Forelimb muscle (tissue), 1 donor: ENCODE measurements at regions not wholly inside any gene's neighbourhood (a gene's known extent, or its start where the extent isn't known, plus 50 kb on each side); places are given as distances from the start of the nearest gene placed in this dataset.
"Not testable (repeated sequence)": the region's sequence is repeated elsewhere in the genome, so short reads cannot be mapped to it uniquely, and the experiment has no call there.

Experiments used
- DNase-seq: peaks from one replicate; pipeline ENCODE4 v3.0.0-alpha.2; 2013; ENCODE audit warnings: low read depth

GRCh38 chr9:30103647-30104394 is 2280.6 kb upstream of the ACO1 start:
- DNase-seq, result no peak

GRCh38 chr9:30107134-30107533 is 2277.3 kb upstream of the ACO1 start:
- not testable (repeated sequence) for DNase-seq

GRCh38 chr9:30116673-30117217 is 2267.7 kb upstream of the ACO1 start:
- no peak for DNase-seq

- DNase-seq, result no peak
Observed at GRCh38 chr9:30120666-30121065, 2263.8 kb upstream of the ACO1 start.

- no peak for DNase-seq
Observed at GRCh38 chr9:30121611-30122010, 2262.8 kb upstream of the ACO1 start.

GRCh38 chr9:30125881-30126280 is 2258.6 kb upstream of the ACO1 start:
- no peak for DNase-seq

- DNase-seq, result no peak
Observed at GRCh38 chr9:30127371-30127770, 2257.1 kb upstream of the ACO1 start.

GRCh38 chr9:30140407-30140806 is 2244.0 kb upstream of the ACO1 start:
- DNase-seq, result no peak

GRCh38 chr9:30160570-30160969 is 2223.9 kb upstream of the ACO1 start:
- DNase-seq, result no peak

- no peak for DNase-seq
Observed at GRCh38 chr9:30172206-30172605, 2212.2 kb upstream of the ACO1 start.

- DNase-seq, result no peak
Observed at GRCh38 chr9:30178610-30179009, 2205.8 kb upstream of the ACO1 start.

GRCh38 chr9:30193421-30193820 is 2191.0 kb upstream of the ACO1 start:
- no peak for DNase-seq

- no peak for DNase-seq
Observed at GRCh38 chr9:30196941-30197340, 2187.5 kb upstream of the ACO1 start.

GRCh38 chr9:30197453-30197852 is 2187.0 kb upstream of the ACO1 start:
- DNase-seq, result no peak

GRCh38 chr9:30197954-30198353 is 2186.5 kb upstream of the ACO1 start:
- no peak for DNase-seq

- no peak for DNase-seq
Observed at GRCh38 chr9:30198463-30199309, 2185.8 kb upstream of the ACO1 start.

GRCh38 chr9:30201024-30201423 is 2183.4 kb upstream of the ACO1 start:
- DNase-seq, result no peak

GRCh38 chr9:30235068-30235467 is 2149.4 kb upstream of the ACO1 start:
- DNase-seq, result no peak

- DNase-seq, result no peak
Observed at GRCh38 chr9:30235564-30235963, 2148.9 kb upstream of the ACO1 start.

- DNase-seq, result no peak
Observed at GRCh38 chr9:30239878-30240277, 2144.6 kb upstream of the ACO1 start.

GRCh38 chr9:30243467-30243866 is 2141.0 kb upstream of the ACO1 start:
- no peak for DNase-seq

GRCh38 chr9:30244877-30245276 is 2139.6 kb upstream of the ACO1 start:
- no peak for DNase-seq

GRCh38 chr9:30250872-30251271 is 2133.6 kb upstream of the ACO1 start:
- no peak for DNase-seq
